Hepatocyte (in vitro differentiated cells): ENCODE measurements at regions not wholly inside any gene's neighbourhood (a gene's known extent, or its start where the extent isn't known, plus 50 kb on each side); places are given as distances from the start of the nearest gene placed in this dataset.

ENCODE experiments used
- EZH2 ChIP-seq: fragments of 200-600 bp; sonication (generic); IDR thresholded peaks from 2 replicates; pipeline ENCODE4 v1.6.1; 2016; ENCODE audit warnings: antibody characterized with exemption, mild to moderate bottlenecking, borderline replicate concordance
- EZH2phosphoT487 ChIP-seq: fragments of 200-600 bp; sonication (generic); IDR thresholded peaks from one replicate; pipeline ENCODE4 v1.6.1; 2018; ENCODE audit warnings: antibody characterized with exemption, mild to moderate bottlenecking, low read depth, moderate library complexity; ENCODE audit not compliant: unreplicated experiment, severe bottlenecking
- TF ChIP-seq, protein P1 (sequence below): fragments of 200-600 bp; sonication (generic); IDR thresholded peaks from 2 replicates; pipeline ENCODE4 v1.5.1; 2016; ENCODE audit warnings: antibody characterized with exemption, mild to moderate bottlenecking; ENCODE audit not compliant: poor library complexity

DNA sequence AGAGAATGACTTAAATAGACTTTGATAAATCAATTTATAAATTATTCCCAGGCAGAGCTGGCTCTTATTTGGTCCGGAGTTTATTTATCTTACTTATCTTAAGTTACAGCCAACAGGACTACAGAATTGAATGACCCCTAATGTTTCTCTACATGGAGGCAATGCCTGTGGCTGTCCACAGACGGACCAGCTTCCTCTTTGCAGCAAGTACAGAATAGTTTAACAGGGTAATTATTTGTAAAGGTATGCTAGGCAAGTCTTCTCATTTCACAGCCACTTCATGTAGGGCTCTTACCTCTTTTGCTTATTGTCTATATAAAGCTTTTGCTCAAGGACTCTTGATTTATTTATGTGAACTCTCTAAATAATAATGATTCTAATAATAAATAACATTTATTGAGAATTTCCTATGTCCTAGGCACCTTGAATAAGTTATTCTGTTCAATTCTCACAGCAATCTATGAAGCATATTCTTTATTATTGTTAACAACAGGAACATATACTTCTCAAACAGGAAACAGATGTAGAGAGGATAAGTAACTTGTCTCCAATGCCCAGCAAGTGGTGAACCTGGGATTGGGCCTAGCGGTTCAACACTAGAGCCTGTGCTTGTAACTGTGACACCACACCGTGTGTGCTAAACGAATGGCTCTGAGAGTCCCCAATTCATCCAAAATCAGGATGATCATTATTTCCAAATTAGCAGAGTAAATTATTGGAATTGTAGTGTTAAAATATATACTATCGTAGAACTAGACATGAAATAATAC lies 58.8 kb upstream of the NXPH2 start:
- TF ChIP-seq, protein P1, sequence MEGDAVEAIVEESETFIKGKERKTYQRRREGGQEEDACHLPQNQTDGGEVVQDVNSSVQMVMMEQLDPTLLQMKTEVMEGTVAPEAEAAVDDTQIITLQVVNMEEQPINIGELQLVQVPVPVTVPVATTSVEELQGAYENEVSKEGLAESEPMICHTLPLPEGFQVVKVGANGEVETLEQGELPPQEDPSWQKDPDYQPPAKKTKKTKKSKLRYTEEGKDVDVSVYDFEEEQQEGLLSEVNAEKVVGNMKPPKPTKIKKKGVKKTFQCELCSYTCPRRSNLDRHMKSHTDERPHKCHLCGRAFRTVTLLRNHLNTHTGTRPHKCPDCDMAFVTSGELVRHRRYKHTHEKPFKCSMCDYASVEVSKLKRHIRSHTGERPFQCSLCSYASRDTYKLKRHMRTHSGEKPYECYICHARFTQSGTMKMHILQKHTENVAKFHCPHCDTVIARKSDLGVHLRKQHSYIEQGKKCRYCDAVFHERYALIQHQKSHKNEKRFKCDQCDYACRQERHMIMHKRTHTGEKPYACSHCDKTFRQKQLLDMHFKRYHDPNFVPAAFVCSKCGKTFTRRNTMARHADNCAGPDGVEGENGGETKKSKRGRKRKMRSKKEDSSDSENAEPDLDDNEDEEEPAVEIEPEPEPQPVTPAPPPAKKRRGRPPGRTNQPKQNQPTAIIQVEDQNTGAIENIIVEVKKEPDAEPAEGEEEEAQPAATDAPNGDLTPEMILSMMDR = no peak
- TF ChIP-seq EZH2 (no peak), EZH2phosphoT487 (no peak)
